ENCODE measurements at regions not wholly inside any gene's neighbourhood (a gene's known extent, or its start where the extent isn't known, plus 50 kb on each side); places are given as distances from the start of the nearest gene placed in this dataset.

GRCh38 chr6:164345806-164346496, 931.4 kb downstream of the QKI start:
- TF ChIP-seq, protein P1, sequence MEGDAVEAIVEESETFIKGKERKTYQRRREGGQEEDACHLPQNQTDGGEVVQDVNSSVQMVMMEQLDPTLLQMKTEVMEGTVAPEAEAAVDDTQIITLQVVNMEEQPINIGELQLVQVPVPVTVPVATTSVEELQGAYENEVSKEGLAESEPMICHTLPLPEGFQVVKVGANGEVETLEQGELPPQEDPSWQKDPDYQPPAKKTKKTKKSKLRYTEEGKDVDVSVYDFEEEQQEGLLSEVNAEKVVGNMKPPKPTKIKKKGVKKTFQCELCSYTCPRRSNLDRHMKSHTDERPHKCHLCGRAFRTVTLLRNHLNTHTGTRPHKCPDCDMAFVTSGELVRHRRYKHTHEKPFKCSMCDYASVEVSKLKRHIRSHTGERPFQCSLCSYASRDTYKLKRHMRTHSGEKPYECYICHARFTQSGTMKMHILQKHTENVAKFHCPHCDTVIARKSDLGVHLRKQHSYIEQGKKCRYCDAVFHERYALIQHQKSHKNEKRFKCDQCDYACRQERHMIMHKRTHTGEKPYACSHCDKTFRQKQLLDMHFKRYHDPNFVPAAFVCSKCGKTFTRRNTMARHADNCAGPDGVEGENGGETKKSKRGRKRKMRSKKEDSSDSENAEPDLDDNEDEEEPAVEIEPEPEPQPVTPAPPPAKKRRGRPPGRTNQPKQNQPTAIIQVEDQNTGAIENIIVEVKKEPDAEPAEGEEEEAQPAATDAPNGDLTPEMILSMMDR (IDR thresholded peaks at IDR 0.05): no peak
- TF ChIP-seq POLR2AphosphoS5 (IDR thresholded peaks at IDR 0.05): no peak
- TF ChIP-seq EP300 (IDR thresholded peaks at IDR 0.05): no peak
- TF ChIP-seq POLR2A (IDR thresholded peaks at IDR 0.05; ENCODE audit: low read depth): no peak

All from esophagus muscularis mucosa (tissue), 4 donors.